GM23248 (cell line): ENCODE measurements at regions not wholly inside any gene's neighbourhood (a gene's known extent, or its start where the extent isn't known, plus 50 kb on each side); places are given as distances from the start of the nearest gene placed in this dataset.

ENCODE experiments used
- EZH2 ChIP-seq: fragments of 200-600 bp; sonication (generic); IDR thresholded peaks from 2 replicates; pipeline ENCODE4 v1.6.1; 2018; ENCODE audit warnings: antibody characterized with exemption, mild to moderate bottlenecking; ENCODE audit not compliant: insufficient read depth, poor library complexity, severe bottlenecking
- EZH2phosphoT487 ChIP-seq: fragments of 200-600 bp; sonication (generic); IDR thresholded peaks from 2 replicates; pipeline ENCODE4 v1.6.1; 2018; ENCODE audit warnings: antibody characterized with exemption, moderate library complexity, mild to moderate bottlenecking, low read depth; ENCODE audit not compliant: insufficient read depth

DNA sequence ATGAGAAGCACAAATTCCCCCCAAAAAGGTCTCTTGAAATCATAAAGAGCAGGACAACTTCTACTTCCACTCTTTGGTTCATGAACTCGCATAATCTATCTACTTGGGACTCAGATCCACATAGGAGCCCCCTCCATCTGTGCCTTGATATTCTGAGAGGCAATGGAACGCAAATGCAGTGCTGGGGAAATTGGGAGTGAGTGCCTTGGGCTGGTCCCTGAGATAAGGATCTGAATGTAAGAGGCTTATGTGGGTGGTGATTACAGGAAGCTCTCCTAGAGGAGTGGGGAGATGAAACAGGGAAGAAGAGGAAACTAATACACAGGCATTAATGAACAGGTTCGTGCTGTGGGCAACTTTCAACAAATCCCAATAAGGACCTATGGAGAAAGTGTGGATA lies 285.6 kb downstream of the RASEF start:
- no peak for TF ChIP-seq EZH2phosphoT487
- TF ChIP-seq EZH2, result no peak
